ENCODE measurements at regions not wholly inside any gene's neighbourhood (a gene's known extent, or its start where the extent isn't known, plus 50 kb on each side); places are given as distances from the start of the nearest gene placed in this dataset.

- peak in 1 of 2 experiments; percentile 14 for DNase-seq
Measured at GRCh38 chr5:147037515-147038205, 159.1 kb upstream of the PPP2R2B start.

DNA sequence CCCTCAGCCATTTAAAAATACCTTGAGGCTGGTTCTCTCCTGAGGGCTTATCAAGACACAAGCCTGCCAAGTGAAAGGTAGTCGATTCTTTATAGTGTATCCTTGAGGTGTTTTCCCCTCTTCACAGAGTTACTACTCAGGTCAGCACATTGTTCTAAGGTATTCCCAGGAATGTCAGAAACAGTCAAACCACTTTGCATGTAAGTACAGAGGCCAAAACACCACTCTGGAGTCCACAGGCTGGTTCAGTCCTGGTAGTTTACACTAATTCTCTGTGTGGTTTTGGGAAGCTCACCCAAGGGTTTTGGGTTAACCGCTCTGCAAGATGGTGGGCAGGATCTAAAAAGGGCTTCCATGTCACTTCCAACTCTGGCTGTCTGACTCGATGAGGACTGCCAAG is 162.3 kb upstream of the PPP2R2B start:
- DNase-seq, result no peak

GRCh38 chr5:147044572-147045273 is 166.2 kb upstream of the PPP2R2B start:
- no peak for DNase-seq

DNA sequence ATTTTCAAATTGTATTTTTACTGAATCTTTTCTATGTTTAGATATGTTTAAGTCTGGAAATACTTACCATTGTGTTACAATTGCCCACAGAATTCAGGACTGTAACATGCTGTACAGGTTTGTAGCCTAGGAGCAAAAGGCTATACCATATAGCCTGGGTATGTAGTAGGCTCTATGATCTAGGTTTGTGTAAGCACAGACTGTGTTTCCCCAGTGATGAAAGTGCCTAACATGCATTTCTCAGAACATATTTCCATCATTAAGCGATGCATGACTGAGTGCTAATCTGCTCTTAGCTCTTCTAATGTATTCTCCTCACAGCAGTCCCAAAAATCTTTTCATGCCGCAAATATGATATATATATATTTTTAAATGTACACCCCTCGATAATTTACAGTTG is 166.7 kb upstream of the PPP2R2B start:
- DNase-seq, result no peak

GRCh38 chr5:147046281-147046680 is 167.7 kb upstream of the PPP2R2B start:
- DNase-seq, result no peak

- no peak for DNase-seq
Measured at GRCh38 chr5:147046894-147047293, 168.3 kb upstream of the PPP2R2B start.

DNA sequence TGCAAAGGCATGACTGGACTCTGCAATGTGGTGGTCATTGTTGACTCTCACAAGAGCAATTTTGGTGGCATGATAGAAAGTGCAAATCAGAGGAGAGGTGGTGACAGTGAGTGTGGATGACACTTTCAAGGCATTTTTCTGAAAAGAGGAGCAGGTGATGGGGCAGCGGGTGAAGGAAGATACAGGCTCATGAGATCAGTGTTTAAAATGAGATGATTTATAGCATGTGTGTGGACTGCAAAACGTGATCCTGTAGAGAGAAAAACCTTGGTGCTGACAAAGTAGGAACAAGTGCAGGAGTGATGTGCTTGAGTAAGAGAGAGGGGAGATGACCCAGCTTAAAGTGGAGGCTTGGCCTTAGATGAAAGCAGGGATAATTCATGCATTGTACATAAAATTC is 171.2 kb upstream of the PPP2R2B start:
- no peak for DNase-seq

DNA sequence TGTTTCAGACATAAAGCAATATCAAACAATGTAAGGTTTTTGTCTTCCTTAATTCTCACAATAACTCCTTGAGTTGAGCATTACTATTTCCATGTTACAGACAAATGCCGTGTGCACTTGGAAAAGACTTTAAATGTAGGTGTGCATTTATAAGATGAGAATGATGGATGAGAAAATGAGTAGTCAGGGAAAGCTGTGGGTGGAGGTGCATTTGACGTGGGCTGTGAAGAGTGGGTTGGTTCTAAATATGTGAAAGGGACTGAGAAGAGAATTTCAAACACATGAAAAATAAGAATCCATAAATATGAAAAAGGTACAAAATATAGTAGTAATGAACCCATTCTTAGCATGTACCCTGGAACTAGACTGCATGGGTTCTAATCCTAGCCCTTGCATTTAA is 171.6 kb upstream of the PPP2R2B start:
- DNase-seq, result no peak

DNA sequence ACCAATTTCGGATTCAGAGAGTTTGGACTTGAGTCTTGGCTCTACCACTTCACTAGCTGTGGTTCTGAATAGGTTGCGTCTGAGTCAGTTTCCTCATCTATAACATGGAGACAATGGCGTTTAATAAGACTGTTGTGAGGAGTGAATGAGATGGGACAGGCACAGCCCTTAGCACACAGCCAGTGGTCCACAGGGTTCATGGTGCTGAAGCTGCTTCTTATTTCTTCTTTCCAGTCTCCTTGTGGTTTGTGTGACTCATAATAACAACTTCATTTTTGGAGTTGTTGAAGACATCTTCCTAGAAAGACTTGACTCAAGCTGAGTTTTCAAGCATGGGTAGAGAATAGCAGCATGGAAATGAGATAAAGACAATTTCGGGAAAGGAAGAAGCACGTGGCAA is 172.6 kb upstream of the PPP2R2B start:
- no peak for DNase-seq

DNA sequence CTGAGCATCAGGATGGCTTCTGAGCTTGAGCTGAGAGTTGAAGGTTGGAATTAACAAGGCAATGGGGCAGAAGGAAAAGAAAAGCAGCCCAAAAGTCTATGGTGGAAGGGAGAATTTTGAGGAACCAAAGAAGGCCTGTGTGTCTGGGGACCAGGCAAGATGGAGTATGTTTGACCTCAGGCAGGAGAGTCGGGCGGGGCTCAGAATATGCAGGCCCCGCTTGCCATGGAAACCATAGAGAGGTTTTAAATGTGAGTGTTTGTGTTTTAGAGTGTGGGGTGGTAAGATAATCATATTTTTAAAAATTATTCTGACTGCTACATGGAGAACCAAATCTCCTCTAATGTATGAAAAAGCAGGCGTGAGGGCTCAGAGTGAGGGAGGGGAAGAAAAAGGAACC is 174.0 kb upstream of the PPP2R2B start:
- no peak for DNase-seq

DNA sequence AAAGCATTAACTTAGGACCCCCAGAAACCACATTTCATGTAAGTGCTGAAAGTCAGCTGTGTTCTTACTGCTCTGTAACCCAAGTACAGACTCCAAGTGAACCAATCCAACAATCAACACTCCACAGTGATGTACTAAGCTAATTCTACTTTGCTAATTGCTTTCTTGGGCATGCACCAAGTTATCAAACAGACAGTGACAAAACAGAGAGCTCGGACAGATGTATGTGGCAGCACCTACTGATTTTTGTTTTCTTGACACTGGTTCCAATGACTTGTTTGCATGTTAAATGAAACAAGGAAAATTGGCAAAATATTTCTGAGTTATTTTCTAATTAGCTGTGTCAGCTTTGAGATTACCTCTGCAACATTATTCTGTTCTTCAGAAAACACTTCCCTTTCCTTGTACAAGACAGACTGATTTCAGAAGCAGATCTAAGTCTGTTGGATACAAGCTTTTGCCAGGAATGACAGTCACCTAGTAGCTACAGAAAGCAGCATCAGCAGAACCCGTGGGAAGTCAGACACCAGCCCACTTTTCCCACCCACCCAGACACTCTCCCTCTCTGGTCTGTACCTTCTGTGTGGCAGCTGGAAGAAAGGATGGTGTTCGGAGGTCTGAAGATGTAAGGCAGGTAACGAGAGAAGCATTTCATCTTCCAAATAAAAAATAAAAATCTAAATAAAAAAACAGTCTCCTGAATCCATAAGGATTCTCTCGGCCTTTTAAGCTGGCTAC is 176.7 kb upstream of the PPP2R2B start:
- DNase-seq, result no peak

GRCh38 chr5:147055850-147056566 is 177.5 kb upstream of the PPP2R2B start:
- no peak for DNase-seq

GRCh38 chr5:147057051-147057450 is 177.8 kb upstream of the STK32A start:
- no peak for DNase-seq

DNA sequence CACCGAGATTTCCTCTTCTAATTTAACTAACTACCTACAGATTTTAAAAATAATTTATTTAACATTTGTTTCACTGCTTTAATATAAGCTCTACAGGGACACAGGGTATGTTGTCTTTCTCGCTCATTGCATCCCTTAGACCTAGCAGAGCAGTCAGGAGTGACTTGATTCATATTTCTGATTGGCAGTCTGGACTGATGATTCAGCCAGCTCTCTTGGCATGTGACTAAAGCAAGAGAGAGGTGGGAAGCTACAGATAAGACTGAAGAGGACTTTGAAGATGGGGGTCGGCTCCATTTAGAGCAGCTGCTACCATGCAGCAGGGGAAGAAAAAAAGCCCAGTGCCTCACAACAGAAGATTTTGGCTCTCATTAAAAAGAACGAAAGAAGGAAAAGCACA is 173.4 kb upstream of the STK32A start:
- no peak for DNase-seq

DNA sequence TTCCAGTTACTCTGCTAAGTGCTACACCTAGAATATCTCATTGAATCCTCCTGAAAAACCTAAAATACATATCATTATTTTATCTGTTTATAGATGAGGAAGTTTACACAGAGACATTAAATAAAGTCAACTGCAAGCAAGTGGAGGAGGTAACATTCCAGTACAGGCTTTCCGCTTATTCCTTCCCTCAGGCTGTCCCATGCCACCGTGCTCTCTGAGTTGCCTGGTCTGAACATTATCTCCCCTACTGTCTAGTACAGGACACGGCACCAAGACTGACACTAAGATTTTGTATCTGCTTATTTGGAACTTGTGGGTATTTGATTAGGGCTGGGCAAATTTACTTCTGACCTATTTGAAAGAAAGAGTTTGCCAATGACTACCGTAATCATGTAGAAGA is 172.4 kb upstream of the STK32A start:
- no peak for DNase-seq

- no peak for DNase-seq
Measured at GRCh38 chr5:147063943-147064342, 170.9 kb upstream of the STK32A start.

GRCh38 chr5:147065071-147065470 is 169.8 kb upstream of the STK32A start:
- DNase-seq, result no peak

- no peak for DNase-seq
Measured at GRCh38 chr5:147068998-147069397, 165.8 kb upstream of the STK32A start.

DNA sequence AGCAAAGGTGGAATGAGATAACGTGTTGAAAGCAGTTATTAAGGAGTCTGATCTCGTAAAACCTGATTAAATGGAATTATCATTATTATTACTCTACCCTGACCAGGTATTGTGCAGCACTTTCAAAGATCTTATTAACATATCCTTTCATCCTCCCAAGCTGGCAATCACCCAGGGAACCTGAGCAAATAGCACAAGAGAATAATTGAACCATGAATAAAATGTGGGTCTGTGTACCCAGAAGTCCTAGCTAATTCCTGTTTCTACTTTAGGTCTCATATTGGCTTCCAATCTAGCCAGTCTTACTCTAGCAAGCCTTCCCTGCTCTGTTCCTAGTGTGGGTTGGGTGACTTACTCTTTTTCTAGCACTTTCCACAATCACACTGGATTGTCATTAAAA is 162.2 kb upstream of the STK32A start:
- DNase-seq, result no peak

GRCh38 chr5:147073098-147073497 is 161.7 kb upstream of the STK32A start:
- no peak for DNase-seq

DNA sequence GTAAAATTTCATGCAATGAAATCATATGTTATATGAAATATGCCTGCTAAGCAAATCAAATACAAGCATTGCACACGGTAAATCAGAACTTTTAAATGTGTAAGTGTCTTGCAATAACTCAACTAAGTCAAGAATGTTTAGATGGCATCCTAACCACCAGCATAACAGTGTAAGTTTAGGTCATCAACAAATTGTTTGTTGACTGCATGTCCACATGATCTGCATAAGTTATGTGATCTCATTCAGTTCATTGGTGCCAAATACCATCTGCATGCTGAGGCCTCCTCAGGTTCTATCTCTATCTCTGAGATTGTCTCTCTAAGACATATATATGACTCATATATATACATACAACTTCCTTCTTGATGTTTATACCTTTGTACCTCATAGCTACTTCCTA is 159.6 kb upstream of the STK32A start:
- DNase-seq, result no peak

DNA sequence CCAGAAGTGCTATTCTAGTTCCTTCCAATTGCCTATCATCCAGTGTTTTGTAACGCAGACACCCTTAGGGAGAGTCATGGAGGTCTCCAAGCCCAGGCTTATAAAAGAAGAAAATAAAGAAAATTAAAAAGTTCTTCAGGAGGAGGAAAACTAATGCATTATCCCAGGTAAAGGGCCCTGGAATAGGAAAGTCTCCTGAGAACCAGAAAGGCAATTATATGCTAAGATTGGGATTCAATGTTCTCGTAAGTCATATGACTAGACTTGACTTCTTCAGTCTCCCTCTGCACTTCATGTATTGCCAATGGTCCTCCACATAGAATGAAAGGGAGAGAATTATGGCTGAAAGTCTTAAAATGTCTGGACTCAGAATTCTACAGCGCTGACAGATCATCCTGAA is 154.4 kb upstream of the STK32A start:
- DNase-seq, result no peak

GRCh38 chr5:147081311-147081764 is 153.5 kb upstream of the STK32A start:
- DNase-seq, result no peak
